ENCODE measurements at regions not wholly inside any gene's neighbourhood (a gene's known extent, or its start where the extent isn't known, plus 50 kb on each side); places are given as distances from the start of the nearest gene placed in this dataset.
"Not testable (repeated sequence)": the region's sequence is repeated elsewhere in the genome, so short reads cannot be mapped to it uniquely, and the experiment has no call there.

GRCh38 chr6:113718588-113718987 is 138.6 kb upstream of the MARCKS start:
- no peak for DNase-seq
- H3K4me1 ChIP-seq: no peaks in the 10 kb centered on the region
- no peak for TF ChIP-seq POLR2A (IDR thresholded peaks at IDR 0.05)
- TF ChIP-seq, protein P1, sequence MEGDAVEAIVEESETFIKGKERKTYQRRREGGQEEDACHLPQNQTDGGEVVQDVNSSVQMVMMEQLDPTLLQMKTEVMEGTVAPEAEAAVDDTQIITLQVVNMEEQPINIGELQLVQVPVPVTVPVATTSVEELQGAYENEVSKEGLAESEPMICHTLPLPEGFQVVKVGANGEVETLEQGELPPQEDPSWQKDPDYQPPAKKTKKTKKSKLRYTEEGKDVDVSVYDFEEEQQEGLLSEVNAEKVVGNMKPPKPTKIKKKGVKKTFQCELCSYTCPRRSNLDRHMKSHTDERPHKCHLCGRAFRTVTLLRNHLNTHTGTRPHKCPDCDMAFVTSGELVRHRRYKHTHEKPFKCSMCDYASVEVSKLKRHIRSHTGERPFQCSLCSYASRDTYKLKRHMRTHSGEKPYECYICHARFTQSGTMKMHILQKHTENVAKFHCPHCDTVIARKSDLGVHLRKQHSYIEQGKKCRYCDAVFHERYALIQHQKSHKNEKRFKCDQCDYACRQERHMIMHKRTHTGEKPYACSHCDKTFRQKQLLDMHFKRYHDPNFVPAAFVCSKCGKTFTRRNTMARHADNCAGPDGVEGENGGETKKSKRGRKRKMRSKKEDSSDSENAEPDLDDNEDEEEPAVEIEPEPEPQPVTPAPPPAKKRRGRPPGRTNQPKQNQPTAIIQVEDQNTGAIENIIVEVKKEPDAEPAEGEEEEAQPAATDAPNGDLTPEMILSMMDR (IDR thresholded peaks at IDR 0.05): no peak
- no peak overlapping the region for H3K27ac ChIP-seq
- intact Hi-C loops (cut with DNase I; ENCODE audit: low total_unique reads): no loop called here
- H3K36me3 ChIP-seq: no peaks in the 10 kb centered on the region
- no peaks in the 10 kb centered on the region for H3K27me3 ChIP-seq
- no peaks in the 10 kb centered on the region for H3K9me3 ChIP-seq
- no peak overlapping the region for H3K4me3 ChIP-seq

GRCh38 chr6:113719064-113719463 is 138.1 kb upstream of the MARCKS start:
- Histone ChIP-seq H3K27ac (no peak overlapping the region), H3K27me3 (no peaks in the 10 kb centered on the region), H3K4me3 (no peak overlapping the region), H3K9me3 (no peaks in the 10 kb centered on the region), H3K36me3 (no peaks in the 10 kb centered on the region), H3K4me1 (no peaks in the 10 kb centered on the region)
- no peak for DNase-seq
- TF ChIP-seq, protein P1 (IDR thresholded peaks at IDR 0.05): no peak
- intact Hi-C loops (cut with DNase I; ENCODE audit: low total_unique reads): no loop called here

DNA sequence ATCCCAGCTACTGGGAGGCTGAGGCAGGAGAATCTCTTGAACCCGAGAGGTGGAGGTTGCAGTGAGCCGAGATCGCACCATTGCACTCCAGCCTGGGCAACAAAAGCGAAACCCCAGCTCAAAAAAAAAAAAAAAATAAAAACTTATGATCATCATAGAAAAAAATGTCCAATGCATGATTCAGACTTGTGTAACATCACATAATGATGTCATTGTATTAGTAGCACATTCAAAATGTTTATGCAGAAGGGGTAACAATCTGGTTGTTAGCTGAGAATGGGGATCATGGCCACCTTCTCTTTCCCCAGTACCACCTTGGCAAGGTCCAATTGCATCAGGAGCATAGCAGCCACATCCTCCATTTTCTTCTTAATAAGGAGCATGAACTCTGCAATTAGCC is 137.6 kb upstream of the MARCKS start:
- H3K4me1 ChIP-seq: no peaks in the 10 kb centered on the region
- H3K9me3 ChIP-seq: no peaks in the 10 kb centered on the region
- H3K27ac ChIP-seq: no peak overlapping the region
- TF ChIP-seq POLR2A (IDR thresholded peaks at IDR 0.05): no peak
- TF ChIP-seq, protein P1 (IDR thresholded peaks at IDR 0.05): no peak
- no peak overlapping the region for H3K4me3 ChIP-seq
- intact Hi-C loops (cut with DNase I; ENCODE audit: low total_unique reads): no loop called here
- DNase-seq: no peak
- H3K36me3 ChIP-seq: no peaks in the 10 kb centered on the region
- H3K27me3 ChIP-seq: no peaks in the 10 kb centered on the region

- H3K27ac ChIP-seq: no peak overlapping the region
- intact Hi-C loops (cut with DNase I; ENCODE audit: low total_unique reads): no loop called here
- no peaks in the 10 kb centered on the region for H3K27me3 ChIP-seq
- H3K9me3 ChIP-seq: no peaks in the 10 kb centered on the region
- H3K36me3 ChIP-seq: no peaks in the 10 kb centered on the region
- no peak for TF ChIP-seq POLR2A (IDR thresholded peaks at IDR 0.05)
- TF ChIP-seq, protein P1 (IDR thresholded peaks at IDR 0.05): no peak
- DNase-seq: no peak
- no peak overlapping the region for H3K4me3 ChIP-seq
- H3K4me1 ChIP-seq: no peaks in the 10 kb centered on the region
Measured at GRCh38 chr6:113723182-113723581, 134.0 kb upstream of the MARCKS start.

DNA sequence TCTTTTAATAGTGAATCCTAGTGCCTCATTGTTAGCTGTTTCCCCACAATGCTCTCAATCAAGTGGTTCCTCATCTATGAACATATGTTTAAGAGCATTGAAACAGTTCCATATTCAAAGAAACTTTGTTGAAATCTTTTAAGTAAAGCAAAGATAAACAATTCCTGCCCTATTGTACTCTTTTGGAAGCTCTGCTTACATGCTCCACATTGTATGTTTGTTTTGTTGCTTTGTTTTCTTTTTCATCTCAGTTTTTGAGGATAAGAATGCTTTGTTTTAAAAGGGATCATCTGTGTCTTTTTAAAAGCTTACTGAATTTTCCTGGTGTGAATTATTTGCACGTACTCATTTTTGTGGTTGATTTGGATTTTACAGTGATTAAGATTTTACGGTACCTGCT is 132.2 kb upstream of the MARCKS start:
- H3K9me3 ChIP-seq; H3K27ac ChIP-seq; H3K4me1 ChIP-seq; DNase-seq; intact Hi-C loops (cut with DNase I; ENCODE audit: low total_unique reads); H3K27me3 ChIP-seq; H3K36me3 ChIP-seq; H3K4me3 ChIP-seq: not testable (repeated sequence)

DNA sequence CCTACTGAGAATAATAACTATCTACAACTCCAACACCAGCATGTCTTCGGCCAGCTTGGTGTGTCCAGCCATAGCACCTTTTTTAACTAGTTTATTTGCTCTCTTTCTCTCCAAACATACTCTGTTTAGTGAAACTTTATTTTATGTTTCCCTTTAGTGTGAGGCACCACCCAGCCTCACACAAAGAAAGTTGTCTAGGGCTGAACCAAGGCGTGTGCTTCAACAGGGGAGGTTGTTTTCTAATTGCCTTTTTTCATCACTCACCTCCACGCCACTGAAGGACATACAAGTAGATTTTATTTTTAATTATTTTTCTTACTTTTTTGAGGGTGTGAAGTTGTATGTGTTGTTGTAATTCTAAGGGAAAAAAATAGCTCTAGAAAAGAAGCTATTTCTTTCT is 125.6 kb upstream of the MARCKS start:
- no peaks in the 10 kb centered on the region for H3K36me3 ChIP-seq
- H3K4me1 ChIP-seq: no peaks in the 10 kb centered on the region
- H3K27me3 ChIP-seq: no peaks in the 10 kb centered on the region
- H3K27ac ChIP-seq: no peak overlapping the region
- no peaks in the 10 kb centered on the region for H3K9me3 ChIP-seq
- TF ChIP-seq, protein P1 (IDR thresholded peaks at IDR 0.05): no peak
- no peak for TF ChIP-seq POLR2A (IDR thresholded peaks at IDR 0.05)
- DNase-seq: no peak
- intact Hi-C loops (cut with DNase I; ENCODE audit: low total_unique reads): no loop called here
- H3K4me3 ChIP-seq: no peak overlapping the region
